HG03064 (cell line): ENCODE measurements at regions not wholly inside any gene's neighbourhood (a gene's known extent, or its start where the extent isn't known, plus 50 kb on each side); places are given as distances from the start of the nearest gene placed in this dataset.

Experiments
- ATAC-seq: cut with Tn5 transposase; IDR thresholded peaks from one replicate; pipeline ENCODE4 v1.9.1; 2021; ENCODE audit warnings: low read depth; ENCODE audit not compliant: unreplicated experiment

- ATAC-seq: no peak
Measured at GRCh38 chr4:14868426-14869395, 133.6 kb upstream of the CPEB2 start.

GRCh38 chr4:14871676-14872430, 130.4 kb upstream of the CPEB2 start:
- ATAC-seq: no peak

DNA sequence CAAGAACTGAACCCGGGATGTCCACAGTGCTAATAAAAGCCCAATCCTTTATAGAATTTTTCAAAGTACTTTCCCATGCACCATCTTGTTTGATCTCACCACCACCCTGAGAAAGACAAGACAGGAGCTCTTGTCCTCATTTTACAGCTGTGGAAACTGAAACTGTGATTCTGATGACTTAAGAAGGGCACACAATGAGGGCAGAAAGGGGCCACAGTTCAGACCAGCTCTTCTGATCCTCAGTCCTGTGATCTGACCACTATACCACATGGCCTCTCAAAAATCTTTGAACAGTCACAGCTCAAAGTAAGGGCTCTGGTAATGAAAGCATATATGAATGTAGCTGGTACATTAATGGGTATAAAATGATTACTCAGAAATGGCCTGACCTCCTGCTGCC, 127.3 kb upstream of the CPEB2 start:
- peak; percentile 68 for ATAC-seq

DNA sequence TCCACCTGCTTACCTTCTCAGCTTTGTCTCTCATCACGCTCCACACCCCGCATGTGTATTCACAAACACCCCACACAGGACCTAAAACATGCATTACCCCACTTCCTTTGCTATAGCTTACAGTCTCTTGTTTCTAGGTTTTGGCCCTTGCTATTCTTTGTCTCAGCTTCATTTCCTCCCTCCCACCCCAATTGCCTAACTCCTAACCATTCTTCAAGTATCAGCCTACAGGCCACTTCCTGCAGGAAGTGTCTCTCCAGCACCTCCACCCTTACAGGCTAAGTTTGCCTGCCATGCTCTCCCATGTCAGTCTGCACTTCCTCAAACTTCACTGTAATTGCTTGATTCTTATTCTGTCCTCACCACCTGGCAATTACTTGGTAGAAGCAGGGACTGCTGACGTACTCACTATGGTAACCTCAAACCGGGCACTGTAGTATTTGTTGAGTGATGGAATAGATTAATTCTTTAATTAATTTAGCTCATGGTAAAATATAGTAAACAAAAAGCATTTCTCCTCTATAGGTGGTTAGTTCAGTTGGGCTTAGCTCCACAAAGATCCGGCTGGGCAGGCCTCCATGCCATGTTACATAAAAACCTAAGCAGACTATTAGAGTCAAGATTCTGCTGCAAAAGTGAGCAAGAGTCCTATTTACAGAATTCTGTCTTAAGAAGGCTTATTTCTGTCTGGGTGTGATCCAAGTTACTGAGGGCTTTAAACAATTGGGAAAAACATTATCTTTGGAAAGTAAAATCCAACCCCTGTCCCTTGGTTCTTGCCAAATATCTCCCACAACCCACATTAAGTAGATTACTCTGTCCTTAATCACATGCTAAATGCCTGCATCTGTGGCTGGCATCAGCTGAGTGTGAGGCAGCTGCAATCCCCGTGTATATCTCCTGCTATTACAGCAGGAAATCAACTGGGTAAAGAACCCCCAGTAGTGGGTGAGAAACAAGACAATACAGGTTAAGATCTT, 124.7 kb upstream of the CPEB2 start:
- ATAC-seq: peak; percentile 44

- no peak for ATAC-seq
Measured at GRCh38 chr4:14878681-14879080, 123.6 kb upstream of the CPEB2 start.

GRCh38 chr4:14879683-14880082, 122.6 kb upstream of the CPEB2 start:
- ATAC-seq: no peak

- ATAC-seq: no peak
Measured at GRCh38 chr4:14880805-14881204, 121.5 kb upstream of the CPEB2 start.

DNA sequence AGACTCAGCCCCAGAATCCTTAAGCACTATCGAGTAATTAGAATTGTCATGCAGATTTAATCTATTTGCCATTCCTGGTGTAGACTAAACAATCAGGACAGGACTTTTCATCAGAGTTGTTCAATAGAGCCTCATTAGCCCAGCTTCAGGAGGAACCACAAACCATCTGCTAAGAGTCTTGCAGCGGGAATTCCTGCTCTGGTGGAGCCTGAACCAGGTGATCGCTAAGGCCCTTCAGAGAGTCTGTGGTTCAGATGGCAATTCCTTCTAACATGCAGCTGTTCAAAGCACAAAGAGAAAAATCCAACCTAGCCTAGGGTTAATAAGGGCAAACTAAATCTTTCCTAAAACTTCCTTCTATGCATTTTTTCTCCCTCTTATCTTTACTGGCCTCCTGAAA, 119.1 kb upstream of the CPEB2 start:
- ATAC-seq: no peak

GRCh38 chr4:14883661-14884060, 118.6 kb upstream of the CPEB2 start:
- ATAC-seq: no peak

DNA sequence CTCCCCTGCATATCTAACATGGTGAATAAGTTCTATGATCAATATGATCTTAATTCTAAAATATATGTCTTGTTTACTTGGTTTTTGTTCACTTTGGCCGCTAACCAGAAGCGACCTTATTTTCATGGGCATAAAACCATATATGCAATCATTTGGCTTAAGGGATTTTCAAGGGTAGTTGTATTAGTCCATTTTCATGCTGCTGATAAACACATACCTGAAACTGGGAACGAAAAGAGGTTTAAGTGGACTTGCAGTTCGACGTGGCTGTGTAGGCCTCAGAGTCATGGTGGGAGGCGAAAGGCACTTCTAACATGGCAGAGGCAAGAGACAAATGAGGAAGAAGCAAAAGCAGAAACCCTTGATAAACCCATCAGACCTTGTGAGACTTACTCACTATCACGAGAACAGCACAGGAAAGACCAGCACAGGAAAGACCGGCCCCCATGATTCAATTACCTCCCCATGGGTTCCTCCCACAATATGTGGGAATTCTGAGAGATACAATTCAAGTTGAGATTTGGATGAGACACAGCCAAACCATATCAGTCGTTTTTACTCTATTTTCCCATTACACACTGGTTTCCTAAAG, 114.3 kb upstream of the CPEB2 start:
- ATAC-seq: no peak

GRCh38 chr4:14888790-14889572, 113.3 kb upstream of the CPEB2 start:
- ATAC-seq: no peak

GRCh38 chr4:14892563-14892962, 109.7 kb upstream of the CPEB2 start:
- ATAC-seq: no peak

DNA sequence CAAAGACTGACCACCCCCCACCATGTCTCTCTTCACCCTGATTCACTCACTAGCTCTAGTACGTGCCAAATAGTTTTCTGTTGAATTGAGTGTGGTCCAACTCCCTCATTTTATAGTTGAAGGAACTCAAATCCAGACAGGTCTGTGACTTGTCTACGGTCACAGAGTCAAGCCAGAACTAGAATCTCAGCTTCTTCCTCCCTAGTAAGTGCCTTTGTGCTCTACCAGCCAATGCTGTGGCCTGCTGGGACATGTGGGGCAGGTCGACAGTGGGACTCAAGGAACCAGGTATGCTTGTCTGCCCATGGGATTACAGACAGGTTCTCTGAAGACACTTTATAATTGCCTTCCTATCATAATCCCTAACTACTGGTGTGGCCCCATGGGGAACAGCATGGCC, 108.6 kb upstream of the CPEB2 start:
- no peak for ATAC-seq

GRCh38 chr4:14894392-14895292, 107.6 kb upstream of the CPEB2 start:
- no peak for ATAC-seq

DNA sequence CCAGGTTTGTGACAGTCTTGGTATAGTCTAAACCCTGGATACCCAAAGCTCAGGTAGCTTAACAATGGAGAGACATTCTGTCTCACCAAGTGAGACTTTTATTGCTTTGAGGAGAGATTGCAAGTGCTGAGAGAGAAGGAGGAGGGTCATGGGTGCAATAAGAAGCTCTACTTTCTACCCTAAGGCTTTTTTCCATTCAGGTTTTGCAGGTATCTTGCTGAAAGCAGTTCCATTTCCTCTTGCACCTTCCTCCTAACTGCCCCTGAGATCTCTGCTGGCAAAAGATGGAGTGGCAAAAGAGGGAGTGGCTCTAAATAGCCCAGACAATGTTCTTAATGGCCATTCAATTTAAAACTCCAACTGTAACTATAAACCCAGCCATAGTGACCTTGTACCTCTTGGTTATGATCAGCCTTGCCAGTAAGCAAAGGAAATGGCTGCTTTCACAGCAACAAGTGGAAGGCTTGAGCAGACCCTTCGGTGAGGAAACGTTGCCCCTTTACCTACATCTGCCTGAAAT, 105.6 kb upstream of the CPEB2 start:
- no peak for ATAC-seq

GRCh38 chr4:14897217-14897616, 105.1 kb upstream of the CPEB2 start:
- no peak for ATAC-seq

DNA sequence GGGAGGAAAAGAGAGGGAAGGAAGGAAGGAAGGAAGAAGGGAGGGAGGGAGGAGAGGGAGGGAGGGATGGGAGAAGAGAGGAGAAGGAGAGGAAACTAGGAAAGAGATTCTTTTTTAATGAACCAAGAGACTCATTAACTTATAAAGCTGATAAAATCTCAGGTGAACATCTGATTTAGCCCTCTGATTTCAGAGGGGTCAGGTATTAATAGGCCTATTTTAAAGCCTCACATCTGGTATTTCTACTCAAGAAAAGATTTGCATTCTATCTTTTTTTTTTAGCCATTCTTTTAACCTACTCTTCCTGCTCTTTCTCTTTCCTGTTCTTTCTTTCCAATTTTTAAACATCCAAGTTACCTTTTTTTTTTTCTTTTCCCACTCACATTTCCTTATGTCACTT, 103.3 kb upstream of the CPEB2 start:
- ATAC-seq: no peak

GRCh38 chr4:14902342-14902741, 99.9 kb upstream of the CPEB2 start:
- no peak for ATAC-seq
